RWPE1 (cell line): ENCODE measurements at regions not wholly inside any gene's neighbourhood (a gene's known extent, or its start where the extent isn't known, plus 50 kb on each side); places are given as distances from the start of the nearest gene placed in this dataset.

Experiments used
- CTCF ChIA-PET: fragments of 350-600 bp; sonication (Branson Sonifier 250); formaldehyde crosslinking; extraction: SDS; loops from one replicate; lab custom pipeline; 2021; lab: Yijun Ruan, JAX
- POLR2A ChIA-PET: fragments of 400-600 bp; formaldehyde crosslinking; extraction: SDS; loops from one replicate; lab custom pipeline; 2020; ENCODE audit warnings: antibody characterized with exemption; ENCODE audit not compliant: low non-redundant PET; lab: Yijun Ruan, JAX
- DNase-seq: peaks from one replicate; pipeline ENCODE4 v3.0.0; 2012; ENCODE audit warnings: low spot score
- H3K27ac ChIP-seq: fragments of 450-650 bp; 2 replicates; pipeline ENCODE4 v1.5.1; 2017
- CTCF ChIP-seq: fragments of 450-650 bp; conservative IDR thresholded peaks from 2 replicates; pipeline ENCODE4 v1.5.1; 2017; ENCODE audit warnings: low read depth, mild to moderate bottlenecking

- ChIA-PET CTCF (interaction anchor here (0.6 kb wide), 2 partner anchors 329 to 593 kb away, joined by 3 read pairs; no protein-coding TSS in a partner anchor), POLR2A (no interaction called here)
- TF ChIP-seq CTCF: no peak
- DNase-seq: no peak
- no peak overlapping the region for H3K27ac ChIP-seq
Observed at GRCh38 chr17:72354071-72354470, 233.3 kb downstream of the SOX9 start.

- ChIA-PET POLR2A (no interaction called here), CTCF (interaction anchor here (0.7 kb wide), 1 partner anchor 99 kb away, joined by 3 read pairs; no protein-coding TSS in a partner anchor)
- no peak overlapping the region for H3K27ac ChIP-seq
- no peak for TF ChIP-seq CTCF
- no peak for DNase-seq
Observed at GRCh38 chr17:72357764-72358365, 237.0 kb downstream of the SOX9 start.

GRCh38 chr17:72358465-72358864 lies 237.6 kb downstream of the SOX9 start:
- no peak for TF ChIP-seq CTCF
- CTCF ChIA-PET: interaction anchor here (0.6 to 0.7 kb wide), 3 partner anchors 52 to 1806 kb away, joined by 3 to 6 read pairs (median 4); no protein-coding TSS in a partner anchor
- POLR2A ChIA-PET: no interaction called here
- peak; percentile 89 for DNase-seq
- H3K27ac ChIP-seq: no peak overlapping the region

GRCh38 chr17:72359274-72359673 lies 238.5 kb downstream of the SOX9 start:
- ChIA-PET POLR2A (no interaction called here), CTCF (interaction anchor here (0.6 kb wide), 1 partner anchor 51 kb away, joined by 4 read pairs; no protein-coding TSS in a partner anchor)
- DNase-seq: no peak
- no peak for TF ChIP-seq CTCF
- peak overlapping the region; percentile 37; the same call in 1 of the 2 replicates for H3K27ac ChIP-seq

- H3K27ac ChIP-seq: no peak overlapping the region; the same call in 1 of the 2 replicates
- no peak for DNase-seq
- CTCF ChIA-PET: no interaction called here
- POLR2A ChIA-PET: no interaction called here
- TF ChIP-seq CTCF: no peak
Observed at GRCh38 chr17:72359811-72360210, 239.0 kb downstream of the SOX9 start.

GRCh38 chr17:72360386-72360940 lies 239.6 kb downstream of the SOX9 start:
- POLR2A ChIA-PET: no interaction called here
- DNase-seq: no peak
- H3K27ac ChIP-seq: no peak overlapping the region; the same call in 1 of the 2 replicates
- no peak for TF ChIP-seq CTCF
- CTCF ChIA-PET: interaction anchor here (0.6 kb wide), 1 partner anchor 1230 kb away, joined by 3 read pairs; no protein-coding TSS in a partner anchor
